K562 (cell line): ENCODE measurements at regions not wholly inside any gene's neighbourhood (a gene's known extent, or its start where the extent isn't known, plus 50 kb on each side); places are given as distances from the start of the nearest gene placed in this dataset.

Source experiments
- CHCHD3 ChIP-seq: fragments of 250-450 bp; sonication (Bioruptor Pico); IDR thresholded peaks from 2 replicates; pipeline ENCODE4 v2.1.2; 2022; ENCODE audit warnings: mild to moderate bottlenecking
- JUNB ChIP-seq: fragments of 450-650 bp; formaldehyde crosslinking; conservative IDR thresholded peaks from 2 replicates; pipeline ENCODE4 v1.4.0; 2020; ENCODE audit warnings: mild to moderate bottlenecking
- SIRT6 ChIP-seq: IDR thresholded peaks from one replicate; pipeline ENCODE4 v1.6.1; 2012; ENCODE audit warnings: low read depth, mild to moderate bottlenecking, control low read depth, inconsistent platforms, low read length, moderate library complexity
- TBL1XR1 ChIP-seq, 2 experiments: IDR thresholded peaks; 2 replicates each; pipeline ENCODE4 v1.6.1; 2012; ENCODE audit warnings: improper control_type of control experiment in 2 of 2, low read length in 2 of 2, mild to moderate bottlenecking in 1 of 2
- ZFX ChIP-seq: sonication (generic); formaldehyde crosslinking; IDR thresholded peaks from 2 replicates; pipeline ENCODE4 v1.8.0; 2022; ENCODE audit warnings: mild to moderate bottlenecking, missing genetic modification reagents, moderate library complexity
- ZNF143 ChIP-seq: sonication (generic); formaldehyde crosslinking; IDR thresholded peaks from 2 replicates; pipeline ENCODE4 v1.9.0; 2022; ENCODE audit warnings: mild to moderate bottlenecking, missing genetic modification reagents
- TF ChIP-seq, protein P1 (sequence below), 3 experiments: IDR thresholded peaks in 2 of 3; conservative IDR thresholded peaks in 1 of 3; 2 replicates each; pipeline ENCODE4 v1.5.1; 2011 to 2012; ENCODE audit warnings: low read length in 3 of 3, mild to moderate bottlenecking in 3 of 3, control low read depth in 2 of 3, improper control_type of control experiment in 1 of 3, inconsistent platforms in 1 of 3, low read depth in 1 of 3, mixed read lengths in 1 of 3, moderate library complexity in 1 of 3; ENCODE audit not compliant: insufficient read depth in 2 of 3
- TF ChIP-seq, protein P2 (sequence below): fragments of 450-650 bp; IDR thresholded peaks from 2 replicates; pipeline ENCODE4 v1.6.1; 2016; ENCODE audit warnings: mild to moderate bottlenecking

DNA sequence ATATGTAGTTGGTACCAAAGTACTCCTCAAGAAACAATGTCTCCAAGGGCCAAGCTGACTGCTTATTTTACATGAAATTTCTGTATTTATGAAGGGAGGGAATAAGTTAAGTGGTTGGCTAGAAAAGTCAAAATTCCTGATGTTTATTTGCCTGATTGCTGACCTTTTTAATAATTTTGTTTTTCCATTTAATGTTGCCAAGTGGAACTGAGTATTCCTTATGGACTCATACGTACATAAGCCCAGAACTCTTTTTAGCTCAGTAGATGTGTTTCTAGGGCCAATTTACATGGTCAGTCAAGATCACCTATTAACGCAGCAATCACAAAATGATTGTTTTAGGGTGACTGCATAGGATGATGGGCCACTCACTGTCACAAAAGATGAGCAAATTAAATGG, 78.3 kb upstream of the FZD8 start:
- TF ChIP-seq, protein P1, sequence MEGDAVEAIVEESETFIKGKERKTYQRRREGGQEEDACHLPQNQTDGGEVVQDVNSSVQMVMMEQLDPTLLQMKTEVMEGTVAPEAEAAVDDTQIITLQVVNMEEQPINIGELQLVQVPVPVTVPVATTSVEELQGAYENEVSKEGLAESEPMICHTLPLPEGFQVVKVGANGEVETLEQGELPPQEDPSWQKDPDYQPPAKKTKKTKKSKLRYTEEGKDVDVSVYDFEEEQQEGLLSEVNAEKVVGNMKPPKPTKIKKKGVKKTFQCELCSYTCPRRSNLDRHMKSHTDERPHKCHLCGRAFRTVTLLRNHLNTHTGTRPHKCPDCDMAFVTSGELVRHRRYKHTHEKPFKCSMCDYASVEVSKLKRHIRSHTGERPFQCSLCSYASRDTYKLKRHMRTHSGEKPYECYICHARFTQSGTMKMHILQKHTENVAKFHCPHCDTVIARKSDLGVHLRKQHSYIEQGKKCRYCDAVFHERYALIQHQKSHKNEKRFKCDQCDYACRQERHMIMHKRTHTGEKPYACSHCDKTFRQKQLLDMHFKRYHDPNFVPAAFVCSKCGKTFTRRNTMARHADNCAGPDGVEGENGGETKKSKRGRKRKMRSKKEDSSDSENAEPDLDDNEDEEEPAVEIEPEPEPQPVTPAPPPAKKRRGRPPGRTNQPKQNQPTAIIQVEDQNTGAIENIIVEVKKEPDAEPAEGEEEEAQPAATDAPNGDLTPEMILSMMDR (IDR thresholded peaks at IDR 0.05 in 2 of 3, conservative IDR thresholded peaks at IDR 0.05 in 1 of 3; ENCODE audit: insufficient read depth in 2 of 3, low read depth in 1 of 3, low read length in 3 of 3), result no peak
- no peak for TF ChIP-seq CHCHD3 (CRISPR knock-in tag)
- no peak for TF ChIP-seq TBL1XR1 (IDR thresholded peaks at IDR 0.05; ENCODE audit: low read length in 2 of 2)
- no peak for TF ChIP-seq ZFX
- TF ChIP-seq, protein P2, sequence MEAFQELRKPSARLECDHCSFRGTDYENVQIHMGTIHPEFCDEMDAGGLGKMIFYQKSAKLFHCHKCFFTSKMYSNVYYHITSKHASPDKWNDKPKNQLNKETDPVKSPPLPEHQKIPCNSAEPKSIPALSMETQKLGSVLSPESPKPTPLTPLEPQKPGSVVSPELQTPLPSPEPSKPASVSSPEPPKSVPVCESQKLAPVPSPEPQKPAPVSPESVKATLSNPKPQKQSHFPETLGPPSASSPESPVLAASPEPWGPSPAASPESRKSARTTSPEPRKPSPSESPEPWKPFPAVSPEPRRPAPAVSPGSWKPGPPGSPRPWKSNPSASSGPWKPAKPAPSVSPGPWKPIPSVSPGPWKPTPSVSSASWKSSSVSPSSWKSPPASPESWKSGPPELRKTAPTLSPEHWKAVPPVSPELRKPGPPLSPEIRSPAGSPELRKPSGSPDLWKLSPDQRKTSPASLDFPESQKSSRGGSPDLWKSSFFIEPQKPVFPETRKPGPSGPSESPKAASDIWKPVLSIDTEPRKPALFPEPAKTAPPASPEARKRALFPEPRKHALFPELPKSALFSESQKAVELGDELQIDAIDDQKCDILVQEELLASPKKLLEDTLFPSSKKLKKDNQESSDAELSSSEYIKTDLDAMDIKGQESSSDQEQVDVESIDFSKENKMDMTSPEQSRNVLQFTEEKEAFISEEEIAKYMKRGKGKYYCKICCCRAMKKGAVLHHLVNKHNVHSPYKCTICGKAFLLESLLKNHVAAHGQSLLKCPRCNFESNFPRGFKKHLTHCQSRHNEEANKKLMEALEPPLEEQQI, result no peak
- TF ChIP-seq SIRT6, result no peak
- TF ChIP-seq JUNB (CRISPR knock-in tag), result no peak
- TF ChIP-seq ZNF143 (CRISPR knock-in tag), result no peak
